Caki2 (cell line): ENCODE measurements at regions not wholly inside any gene's neighbourhood (a gene's known extent, or its start where the extent isn't known, plus 50 kb on each side); places are given as distances from the start of the nearest gene placed in this dataset.

Source experiments
- DNase-seq: peaks from one replicate; pipeline ENCODE4 v3.0.0-alpha.2; 2015; ENCODE audit warnings: low read depth
- in situ Hi-C: cut with HindIII; loops from 2 replicates; pipeline ENCODE4 v1.10.0; 2016; ENCODE audit warnings: low sequenced_read_pairs, low pct_unique_long_range_greater_than_20kb, mixed read lengths

GRCh38 chr6:40917603-40918002 is 121.4 kb downstream of the UNC5CL start:
- in situ Hi-C loops = no loop called here
- no peak for DNase-seq

- no peak for DNase-seq
- in situ Hi-C loops = no loop called here
These were observed 122.2 kb downstream of the UNC5CL start for GRCh38 chr6:40916845-40917244.

GRCh38 chr6:40915165-40915564 is 123.9 kb downstream of the UNC5CL start:
- DNase-seq = no peak
- in situ Hi-C loops = no loop called here

GRCh38 chr6:40914005-40914404 is 125.0 kb downstream of the UNC5CL start:
- DNase-seq = no peak
- in situ Hi-C loops = no loop called here

GRCh38 chr6:40912158-40912946 is 126.7 kb downstream of the UNC5CL start:
- in situ Hi-C loops = no loop called here
- DNase-seq = peak; percentile 44

GRCh38 chr6:40910260-40910893 is 128.6 kb downstream of the UNC5CL start:
- in situ Hi-C loops = no loop called here

GRCh38 chr6:40909811-40910210 is 129.2 kb downstream of the UNC5CL start:
- no peak for DNase-seq
- in situ Hi-C loops = no loop called here

More at GRCh38 chr6:40910260-40910893, 128.6 kb downstream of the UNC5CL start:
- no peak for DNase-seq

GRCh38 chr6:40907198-40907701 is 131.8 kb downstream of the UNC5CL start:
- peak; percentile 96 for DNase-seq

GRCh38 chr6:40906759-40907158 is 132.3 kb downstream of the UNC5CL start:
- in situ Hi-C loops = no loop called here
- peak; percentile 71 for DNase-seq

More at GRCh38 chr6:40907198-40907701, 131.8 kb downstream of the UNC5CL start:
- in situ Hi-C loops = no loop called here

- in situ Hi-C loops = no loop called here
- DNase-seq = no peak
These were observed 134.3 kb downstream of the UNC5CL start for GRCh38 chr6:40904583-40905194.

GRCh38 chr6:40903456-40903855 is 135.6 kb downstream of the UNC5CL start:
- DNase-seq = no peak
- in situ Hi-C loops = no loop called here

- in situ Hi-C loops = no loop called here
- DNase-seq = no peak
These were observed 137.5 kb downstream of the UNC5CL start for GRCh38 chr6:40901322-40902055.

- in situ Hi-C loops = no loop called here
- no peak for DNase-seq
These were observed 138.2 kb downstream of the UNC5CL start for GRCh38 chr6:40900791-40901190.

GRCh38 chr6:40899684-40900155 is 139.3 kb downstream of the UNC5CL start:
- no peak for DNase-seq
- in situ Hi-C loops = no loop called here

- DNase-seq = no peak
- in situ Hi-C loops = no loop called here
These were observed 140.9 kb downstream of the UNC5CL start for GRCh38 chr6:40898073-40898472.

- in situ Hi-C loops = no loop called here
- DNase-seq = no peak
These were observed 141.5 kb downstream of the UNC5CL start for GRCh38 chr6:40897390-40898003.

GRCh38 chr6:40896696-40897095 is 142.3 kb downstream of the UNC5CL start:
- DNase-seq = no peak
- in situ Hi-C loops = no loop called here
